Loucy (cell line): ENCODE measurements at regions not wholly inside any gene's neighbourhood (a gene's known extent, or its start where the extent isn't known, plus 50 kb on each side); places are given as distances from the start of the nearest gene placed in this dataset.
A peak's percentile ranks its signal among the peaks of the same experiment; 100 is the strongest.

Experiments
- H2AFZ ChIP-seq: fragments of 200-600 bp; sonication (generic); 2 replicates; pipeline ENCODE4 v1.6.0; 2016; ENCODE audit warnings: antibody characterized with exemption, mild to moderate bottlenecking, low read length, moderate library complexity
- H3F3A ChIP-seq: fragments of 200-600 bp; 2 replicates; pipeline ENCODE4 v1.6.0; 2016; ENCODE audit warnings: antibody characterized with exemption, low read depth, mild to moderate bottlenecking
- H3K27me3 ChIP-seq: fragments of 200-600 bp; sonication (generic); 2 replicates; pipeline ENCODE4 v1.6.1; 2014; ENCODE audit warnings: low read length, mild to moderate bottlenecking; ENCODE audit not compliant: insufficient read depth, poor library complexity, severe bottlenecking
- H3K36me3 ChIP-seq: fragments of 200-600 bp; sonication (generic); 2 replicates; pipeline ENCODE4 v1.6.1; 2016; ENCODE audit warnings: low read length; ENCODE audit not compliant: insufficient read depth
- H3K4me1 ChIP-seq: fragments of 200-600 bp; sonication (generic); 2 replicates; pipeline ENCODE4 v1.5.1; 2014; ENCODE audit warnings: low read length, mild to moderate bottlenecking; ENCODE audit not compliant: insufficient read depth, poor library complexity, severe bottlenecking
- H3K4me2 ChIP-seq: fragments of 200-600 bp; sonication (generic); 2 replicates; pipeline ENCODE4 v1.6.0; 2014; ENCODE audit warnings: antibody characterized with exemption, low read length, low read depth, mild to moderate bottlenecking; ENCODE audit not compliant: poor library complexity, severe bottlenecking
- H3K4me3 ChIP-seq: fragments of 200-600 bp; sonication (generic); 2 replicates; pipeline ENCODE4 v1.5.1; 2014; ENCODE audit warnings: low read length, mild to moderate bottlenecking, mixed read lengths; ENCODE audit not compliant: poor library complexity, severe bottlenecking
- H3K79me2 ChIP-seq: fragments of 200-600 bp; sonication (generic); 2 replicates; pipeline ENCODE4 v1.6.1; 2014; ENCODE audit warnings: low read length; ENCODE audit not compliant: insufficient read depth
- H3K9ac ChIP-seq: fragments of 200-600 bp; sonication (generic); 2 replicates; pipeline ENCODE4 v1.6.0; 2014; ENCODE audit warnings: mild to moderate bottlenecking, low read depth, low read length, moderate library complexity; ENCODE audit not compliant: poor library complexity, severe bottlenecking
- H3K9me2 ChIP-seq: fragments of 200-600 bp; sonication (generic); replicated peaks from 2 replicates; pipeline ENCODE4 v1.6.1; 2016; ENCODE audit warnings: low read depth, low read length, mixed read lengths
- H3K9me3 ChIP-seq: fragments of 200-600 bp; sonication (generic); 2 replicates; pipeline ENCODE4 v1.6.1; 2014; ENCODE audit warnings: mild to moderate bottlenecking, antibody characterized with exemption, low read length, low read depth; ENCODE audit not compliant: insufficient read depth
- H4K20me1 ChIP-seq: fragments of 200-600 bp; sonication (generic); 2 replicates; pipeline ENCODE4 v1.6.0; 2014; ENCODE audit warnings: antibody characterized with exemption, low read length, mild to moderate bottlenecking; ENCODE audit not compliant: insufficient read depth, poor library complexity, severe bottlenecking
- CTCF ChIP-seq: fragments of 200-600 bp; sonication (generic); conservative IDR thresholded peaks from 2 replicates; pipeline ENCODE4 v1.5.1; 2014; ENCODE audit warnings: mild to moderate bottlenecking, antibody characterized with exemption, low read length
- EZH2phosphoT487 ChIP-seq: fragments of 200-600 bp; IDR thresholded peaks from 2 replicates; pipeline ENCODE4 v1.6.1; 2018; ENCODE audit warnings: antibody characterized with exemption, mild to moderate bottlenecking, moderate library complexity, borderline replicate concordance

- H3K4me1 ChIP-seq, result peaks cover 8% of the 10 kb centered on the region
- no peak overlapping the region for H3K9ac ChIP-seq
- H3K9me3 ChIP-seq, result no peaks in the 10 kb centered on the region
- H3K4me3 ChIP-seq, result no peak overlapping the region
- H2AFZ ChIP-seq, result no peak overlapping the region
- no peaks in the 10 kb centered on the region for H3K9me2 ChIP-seq
- H3F3A ChIP-seq, result no peaks in the 10 kb centered on the region
- no peaks in the 10 kb centered on the region for H3K36me3 ChIP-seq
- H3K79me2 ChIP-seq, result no peaks in the 10 kb centered on the region
- H3K4me2 ChIP-seq, result no peak overlapping the region
- H4K20me1 ChIP-seq, result no peaks in the 10 kb centered on the region
- no peak for TF ChIP-seq EZH2phosphoT487
- no peak for TF ChIP-seq CTCF
- no peaks in the 10 kb centered on the region for H3K27me3 ChIP-seq
Observed at GRCh38 chr2:189260361-189260814, 80.8 kb upstream of the COL5A2 start.

- Histone ChIP-seq H3K27me3 (no peaks in the 10 kb centered on the region), H2AFZ (no peak overlapping the region; the same call in 1 of the 2 replicates), H3K9ac (no peak overlapping the region), H3F3A (no peaks in the 10 kb centered on the region), H3K4me1 (peaks cover 8% of the 10 kb centered on the region), H3K9me2 (no peaks in the 10 kb centered on the region), H3K4me3 (no peak overlapping the region), H3K36me3 (no peaks in the 10 kb centered on the region), H3K79me2 (no peaks in the 10 kb centered on the region), H4K20me1 (no peaks in the 10 kb centered on the region), H3K4me2 (peak overlapping the region; percentile 4), H3K9me3 (0 out of 2 replicates have a peak, but pooled peaks cover 4% of the 10 kb centered on the region)
- TF ChIP-seq CTCF (no peak), EZH2phosphoT487 (no peak)
Observed at GRCh38 chr2:189261431-189261841, 81.9 kb upstream of the COL5A2 start.

- Histone ChIP-seq H3K9ac (no peak overlapping the region), H3F3A (no peaks in the 10 kb centered on the region), H3K27me3 (no peaks in the 10 kb centered on the region), H3K9me3 (0 out of 2 replicates have a peak, but pooled peaks cover 4% of the 10 kb centered on the region), H4K20me1 (no peaks in the 10 kb centered on the region), H3K4me1 (peaks cover 8% of the 10 kb centered on the region), H3K4me2 (no peak overlapping the region), H3K79me2 (no peaks in the 10 kb centered on the region), H2AFZ (no peak overlapping the region), H3K4me3 (no peak overlapping the region), H3K36me3 (no peaks in the 10 kb centered on the region), H3K9me2 (no peaks in the 10 kb centered on the region)
- TF ChIP-seq CTCF (no peak), EZH2phosphoT487 (no peak)
Observed at GRCh38 chr2:189261916-189262315, 82.4 kb upstream of the COL5A2 start.
